ENCODE measurements at regions not wholly inside any gene's neighbourhood (a gene's known extent, or its start where the extent isn't known, plus 50 kb on each side); places are given as distances from the start of the nearest gene placed in this dataset.

- no peak overlapping the region for H4K8ac ChIP-seq (ENCODE audit: low read depth in 2 of 2, low read length in 2 of 2)
- DNase-seq (no peak), ATAC-seq (ENCODE audit: low read depth) (no peak)
- H3K79me1 ChIP-seq (ENCODE audit: low read depth in 1 of 2, low read length in 2 of 2) = no peaks in the 10 kb centered on the region
- no peak overlapping the region for H3K9ac ChIP-seq (ENCODE audit: low read depth, low read length)
- H3K14ac ChIP-seq (replicated peaks; ENCODE audit: low read depth, low read length) = no peak overlapping the region
- no peak overlapping the region for H3K4me3 ChIP-seq (ENCODE audit: insufficient read depth, low read depth, low read length)
- no peaks in the 10 kb centered on the region for H4K20me1 ChIP-seq (ENCODE audit: insufficient read depth, low read length)
- H3K9me3 ChIP-seq (ENCODE audit: control insufficient read depth, insufficient read depth, low read length) = no peaks in the 10 kb centered on the region; the same call in 1 of the 2 replicates
- H4K91ac ChIP-seq (ENCODE audit: insufficient read depth, low read depth, low read length) = no peak overlapping the region
- no TSS peak for BruUV-seq (replicated peaks)
- H3K23ac ChIP-seq (ENCODE audit: low read depth, low read length) = no peak overlapping the region
- no peak overlapping the region for H2BK15ac ChIP-seq (ENCODE audit: low read depth, low read length)
- in situ Hi-C loops (cut with MboI; ENCODE audit: low sequenced_read_pairs) = no loop called here
- H2AFZ ChIP-seq (replicated peaks; ENCODE audit: low read length, poor library complexity) = no peak overlapping the region
- H3K27me3 ChIP-seq (ENCODE audit: control insufficient read depth, insufficient read depth, low read length) = no peaks in the 10 kb centered on the region
- H2AK9ac ChIP-seq (replicated peaks; ENCODE audit: low read depth, low read length, poor library complexity) = no peak overlapping the region
- H3K18ac ChIP-seq (ENCODE audit: low read depth, low read length) = no peak overlapping the region
- no peak overlapping the region for H3K27ac ChIP-seq (ENCODE audit: insufficient read depth, low read length)
- no CpG with 5 or more reads among the region's 2 CpGs for WGBS, 2 experiments (ENCODE audit: extremely low coverage in 2 of 2, insufficient read length in 1 of 2)
- H2BK5ac ChIP-seq (ENCODE audit: low read depth, low read length, poor library complexity, severe bottlenecking) = no peak overlapping the region
- H3K36me3 ChIP-seq (ENCODE audit: control insufficient read depth, insufficient read depth, low read length) = no peaks in the 10 kb centered on the region
- dilution Hi-C loops (cut with HindIII; ENCODE audit: low sequenced_read_pairs, unreplicated experiment) = no loop called here
- intact Hi-C loops (cut with micrococcal nuclease) = no loop called here
- H3K4ac ChIP-seq (ENCODE audit: low read depth, low read length) = no peak overlapping the region
- CTCF ChIA-PET = no interaction called here
- no peak overlapping the region for H4K5ac ChIP-seq (ENCODE audit: low read depth, low read length)
- POLR2A ChIA-PET (ENCODE audit: unreplicated experiment) = no interaction called here
- no peak overlapping the region for H2BK20ac ChIP-seq (ENCODE audit: low read depth, low read length)
- H2AK5ac ChIP-seq (ENCODE audit: low read depth, low read length) = no peak overlapping the region
- H3K4me1 ChIP-seq (ENCODE audit: control insufficient read depth, insufficient read depth, low read length) = no peaks in the 10 kb centered on the region
- H3K4me2 ChIP-seq (ENCODE audit: low read depth, low read length) = no peak overlapping the region
- H2BK120ac ChIP-seq (ENCODE audit: low read depth, low read length) = no peak overlapping the region
- TF ChIP-seq MAZ (IDR thresholded peaks at IDR 0.05; ENCODE audit: borderline replicate concordance, low read depth, low read length) (no peak), USF2 (IDR thresholded peaks at IDR 0.05; ENCODE audit: low read depth, low read length) (no peak), ELK1 (IDR thresholded peaks at IDR 0.05; ENCODE audit: borderline replicate concordance, low read depth, low read length) (no peak), CHD1 (IDR thresholded peaks at IDR 0.05; ENCODE audit: low read depth, low read length) (no peak), CTCF (conservative IDR thresholded peaks at IDR 0.05; ENCODE audit: low read depth, low read length) (no peak), RAD21 (IDR thresholded peaks at IDR 0.05; ENCODE audit: low read length) (no peak)
- no peak overlapping the region for H3K56ac ChIP-seq (ENCODE audit: extremely low read depth, insufficient read depth, low read length)
- H3K9me1 ChIP-seq (ENCODE audit: insufficient read depth, low read length) = no peaks in the 10 kb centered on the region
Observed at GRCh38 chr7:94236960-94237359, 157.7 kb upstream of the COL1A2 start.

All from IMR-90 (cell line).